Sigmoid colon (tissue), 4 donors: ENCODE measurements at regions not wholly inside any gene's neighbourhood (a gene's known extent, or its start where the extent isn't known, plus 50 kb on each side); places are given as distances from the start of the nearest gene placed in this dataset.

Experiments used
- EP300 ChIP-seq, 4 donors: sonication (generic); formaldehyde crosslinking; IDR thresholded peaks; one replicate each; pipeline ENCODE4 v1.6.1; 2017; ENCODE audit warnings: antibody characterized with exemption in 4 of 4
- TF ChIP-seq, protein P1 (sequence below), 4 experiments: fragments of 450-650 bp in 3 of 4; fragments of 200-600 bp in 1 of 4; IDR thresholded peaks; one replicate each; pipeline ENCODE4 v1.5.1; 2016 to 2019; ENCODE audit warnings: antibody characterized with exemption in 4 of 4, mild to moderate bottlenecking in 3 of 4, moderate library complexity in 2 of 4

DNA sequence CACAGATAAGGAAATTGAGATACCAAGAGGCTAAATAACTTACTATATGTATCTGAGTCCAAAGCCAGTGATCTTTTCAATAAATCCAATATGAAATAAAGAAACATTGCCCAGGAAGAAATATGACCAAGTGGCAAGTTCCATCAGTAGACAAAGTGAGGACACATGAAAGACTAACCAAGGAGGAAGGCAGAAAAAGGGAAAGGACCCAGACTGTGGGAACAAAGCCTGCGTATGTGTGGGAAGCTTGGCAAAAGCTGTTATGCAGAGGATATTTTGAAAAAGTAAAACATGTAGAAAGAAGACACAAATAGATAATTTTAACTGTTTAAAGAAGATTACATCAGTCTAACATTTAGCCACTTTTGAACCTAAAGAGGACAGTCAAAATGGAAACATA lies 264.4 kb upstream of the PRDM1 start:
- TF ChIP-seq, protein P1, sequence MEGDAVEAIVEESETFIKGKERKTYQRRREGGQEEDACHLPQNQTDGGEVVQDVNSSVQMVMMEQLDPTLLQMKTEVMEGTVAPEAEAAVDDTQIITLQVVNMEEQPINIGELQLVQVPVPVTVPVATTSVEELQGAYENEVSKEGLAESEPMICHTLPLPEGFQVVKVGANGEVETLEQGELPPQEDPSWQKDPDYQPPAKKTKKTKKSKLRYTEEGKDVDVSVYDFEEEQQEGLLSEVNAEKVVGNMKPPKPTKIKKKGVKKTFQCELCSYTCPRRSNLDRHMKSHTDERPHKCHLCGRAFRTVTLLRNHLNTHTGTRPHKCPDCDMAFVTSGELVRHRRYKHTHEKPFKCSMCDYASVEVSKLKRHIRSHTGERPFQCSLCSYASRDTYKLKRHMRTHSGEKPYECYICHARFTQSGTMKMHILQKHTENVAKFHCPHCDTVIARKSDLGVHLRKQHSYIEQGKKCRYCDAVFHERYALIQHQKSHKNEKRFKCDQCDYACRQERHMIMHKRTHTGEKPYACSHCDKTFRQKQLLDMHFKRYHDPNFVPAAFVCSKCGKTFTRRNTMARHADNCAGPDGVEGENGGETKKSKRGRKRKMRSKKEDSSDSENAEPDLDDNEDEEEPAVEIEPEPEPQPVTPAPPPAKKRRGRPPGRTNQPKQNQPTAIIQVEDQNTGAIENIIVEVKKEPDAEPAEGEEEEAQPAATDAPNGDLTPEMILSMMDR (IDR thresholded peaks at IDR 0.05) = no peak
- no peak for TF ChIP-seq EP300 (IDR thresholded peaks at IDR 0.05)
